ENCODE measurements at regions not wholly inside any gene's neighbourhood (a gene's known extent, or its start where the extent isn't known, plus 50 kb on each side); places are given as distances from the start of the nearest gene placed in this dataset.

GRCh38 chr4:175871774-175872405 lies 59.8 kb upstream of the GPM6A start:
- DNase-seq (ENCODE audit: low spot score) = no peak
- in situ Hi-C loops (cut with MboI; ENCODE audit: low pct_unique_long_range_greater_than_20kb, low sequenced_read_pairs, unreplicated experiment) = no loop called here
- TF ChIP-seq, protein P1, sequence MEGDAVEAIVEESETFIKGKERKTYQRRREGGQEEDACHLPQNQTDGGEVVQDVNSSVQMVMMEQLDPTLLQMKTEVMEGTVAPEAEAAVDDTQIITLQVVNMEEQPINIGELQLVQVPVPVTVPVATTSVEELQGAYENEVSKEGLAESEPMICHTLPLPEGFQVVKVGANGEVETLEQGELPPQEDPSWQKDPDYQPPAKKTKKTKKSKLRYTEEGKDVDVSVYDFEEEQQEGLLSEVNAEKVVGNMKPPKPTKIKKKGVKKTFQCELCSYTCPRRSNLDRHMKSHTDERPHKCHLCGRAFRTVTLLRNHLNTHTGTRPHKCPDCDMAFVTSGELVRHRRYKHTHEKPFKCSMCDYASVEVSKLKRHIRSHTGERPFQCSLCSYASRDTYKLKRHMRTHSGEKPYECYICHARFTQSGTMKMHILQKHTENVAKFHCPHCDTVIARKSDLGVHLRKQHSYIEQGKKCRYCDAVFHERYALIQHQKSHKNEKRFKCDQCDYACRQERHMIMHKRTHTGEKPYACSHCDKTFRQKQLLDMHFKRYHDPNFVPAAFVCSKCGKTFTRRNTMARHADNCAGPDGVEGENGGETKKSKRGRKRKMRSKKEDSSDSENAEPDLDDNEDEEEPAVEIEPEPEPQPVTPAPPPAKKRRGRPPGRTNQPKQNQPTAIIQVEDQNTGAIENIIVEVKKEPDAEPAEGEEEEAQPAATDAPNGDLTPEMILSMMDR (IDR thresholded peaks at IDR 0.05; ENCODE audit: extremely low read depth, insufficient read depth, missing control alignments) = no peak

DNA sequence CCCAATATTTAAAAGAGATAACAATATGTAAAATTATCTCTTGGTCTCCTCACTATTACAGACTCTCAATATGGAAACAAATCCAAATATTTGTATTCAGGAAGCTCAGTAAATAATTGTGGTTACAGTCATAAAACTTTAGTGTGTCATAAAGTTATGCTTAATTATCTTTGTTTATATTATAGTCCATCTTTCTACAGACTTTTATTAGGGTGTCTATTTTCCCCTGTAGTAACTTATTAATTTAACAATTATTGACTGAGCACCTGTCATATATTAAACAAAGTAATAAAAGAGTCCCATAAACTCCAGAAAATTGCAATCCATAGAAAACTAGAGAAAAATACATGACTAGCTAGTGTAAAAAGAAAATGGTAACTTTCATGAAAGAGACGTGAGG lies 61.6 kb upstream of the GPM6A start:
- TF ChIP-seq, protein P1 (IDR thresholded peaks at IDR 0.05; ENCODE audit: extremely low read depth, insufficient read depth, missing control alignments) = no peak
- in situ Hi-C loops (cut with MboI; ENCODE audit: low pct_unique_long_range_greater_than_20kb, low sequenced_read_pairs, unreplicated experiment) = no loop called here
- DNase-seq (ENCODE audit: low spot score) = no peak

DNA sequence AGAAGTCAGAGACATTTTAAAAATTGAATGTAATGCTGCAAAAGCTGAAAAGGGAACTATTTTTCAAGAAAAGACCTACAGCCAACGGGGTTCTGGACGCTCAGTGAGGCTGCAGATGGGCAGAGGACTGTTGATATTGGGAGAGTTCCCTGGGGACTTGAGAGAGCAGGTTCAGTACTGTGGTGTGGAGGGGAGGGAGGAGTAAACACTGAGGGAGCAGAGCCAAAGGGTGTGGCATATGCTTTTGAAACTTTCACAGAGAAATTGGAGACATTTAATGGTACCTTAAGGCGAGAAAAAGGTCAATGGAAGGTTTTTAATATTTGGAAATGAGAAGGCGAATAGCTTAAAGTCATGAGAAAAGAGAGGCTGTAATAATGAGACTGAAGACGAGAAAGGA lies 62.2 kb upstream of the GPM6A start:
- in situ Hi-C loops (cut with MboI; ENCODE audit: low pct_unique_long_range_greater_than_20kb, low sequenced_read_pairs, unreplicated experiment) = no loop called here
- TF ChIP-seq, protein P1 (IDR thresholded peaks at IDR 0.05; ENCODE audit: extremely low read depth, insufficient read depth, missing control alignments) = no peak

GRCh38 chr4:175875993-175876771 lies 64.1 kb upstream of the GPM6A start:
- TF ChIP-seq, protein P1 (IDR thresholded peaks at IDR 0.05; ENCODE audit: extremely low read depth, insufficient read depth, missing control alignments) = no peak
- in situ Hi-C loops (cut with MboI; ENCODE audit: low pct_unique_long_range_greater_than_20kb, low sequenced_read_pairs, unreplicated experiment) = loop anchor here (25.0 kb wide), 1 partner anchor 314 kb away; no protein-coding TSS in a partner anchor

More for the DNA sequence above, 62.2 kb upstream of the GPM6A start:
- no peak for DNase-seq (ENCODE audit: low spot score)

GRCh38 chr4:175882891-175883290 lies 70.8 kb upstream of the GPM6A start:
- no peak for DNase-seq (ENCODE audit: low spot score)
- in situ Hi-C loops (cut with MboI; ENCODE audit: low pct_unique_long_range_greater_than_20kb, low sequenced_read_pairs, unreplicated experiment) = loop anchor here (25.0 kb wide), 1 partner anchor 321 kb away; no protein-coding TSS in a partner anchor
- TF ChIP-seq, protein P1 (IDR thresholded peaks at IDR 0.05; ENCODE audit: extremely low read depth, insufficient read depth, missing control alignments) = no peak

More at GRCh38 chr4:175875993-175876771, 64.1 kb upstream of the GPM6A start:
- DNase-seq (ENCODE audit: low spot score) = no peak

- TF ChIP-seq, protein P1 (IDR thresholded peaks at IDR 0.05; ENCODE audit: extremely low read depth, insufficient read depth, missing control alignments) = no peak
- in situ Hi-C loops (cut with MboI; ENCODE audit: low pct_unique_long_range_greater_than_20kb, low sequenced_read_pairs, unreplicated experiment) = loop anchor here (25.0 kb wide), 1 partner anchor 322 kb away; no protein-coding TSS in a partner anchor
- no peak for DNase-seq (ENCODE audit: low spot score)
Observed at GRCh38 chr4:175884048-175884447, 72.0 kb upstream of the GPM6A start.

All from GM13977 (cell line).